GM12878 (cell line): ENCODE measurements at regions not wholly inside any gene's neighbourhood (a gene's known extent, or its start where the extent isn't known, plus 50 kb on each side); places are given as distances from the start of the nearest gene placed in this dataset.

Experiments
- ATAC-seq: fragments of 200-7000 bp; cut with Tn5 transposase; 3 replicates; pipeline ENCODE4 v1.9.1; 2020; ENCODE audit warnings: mild to moderate bottlenecking, moderate library complexity
- BruUV-seq: library from RNA; stranded (reverse); fragments of 400-500 nt; replicated peaks from 2 replicates; lab custom pipeline; 2021; lab: Mats Ljungman, UMichigan
- CTCF ChIA-PET: fragments of 300-600 bp; sonication (Branson Sonifier 250); formaldehyde crosslinking; extraction: SDS; loops from one replicate; lab custom pipeline; 2021; ENCODE audit warnings: inconsistent platforms; lab: Yijun Ruan, JAX
- POLR2A ChIA-PET: fragments of 350-600 bp; formaldehyde crosslinking; extraction: SDS; loops from one replicate; lab custom pipeline; 2021; ENCODE audit warnings: inconsistent platforms; lab: Charles Lee
- RAD21 ChIA-PET: fragments of 300-600 bp; sonication (Branson Sonifier 250); formaldehyde crosslinking; loops from one replicate; lab custom pipeline; 2023; ENCODE audit warnings: antibody characterized with exemption; ENCODE audit not compliant: unreplicated experiment; lab: Charles Lee
- SMC1A ChIA-PET: fragments of 300-600 bp; sonication (Branson Sonifier 250); formaldehyde crosslinking; loops from one replicate; lab custom pipeline; 2023; ENCODE audit not compliant: unreplicated experiment, uncharacterized antibody; lab: Charles Lee
- DNase-seq: peaks from one replicate; pipeline ENCODE4 v3.0.0-alpha.2; 2011; ENCODE audit warnings: low read depth, low spot score
- FAIRE-seq: peaks from 3 replicates; lab custom pipeline; 2011; peaks lifted over from hg19 to GRCh38; lab: Jason Lieb, UNC
- H2AFZ ChIP-seq: 2 replicates; pipeline ENCODE4 v1.6.0; 2011; ENCODE audit warnings: low read depth, low read length, control low read depth; ENCODE audit not compliant: control insufficient read depth
- H3K27ac ChIP-seq: 2 replicates; pipeline ENCODE4 v1.5.1; 2011; ENCODE audit warnings: control low read depth; ENCODE audit not compliant: control insufficient read depth, insufficient read depth
- H3K27me3 ChIP-seq, 2 experiments: replicated peaks in 1 of 2; 2 replicates each; pipeline versions ENCODE4 v1.6.0 to v1.6.1; 2011; ENCODE audit warnings: low read length in 1 of 2; ENCODE audit not compliant: control insufficient read depth in 2 of 2, insufficient read depth in 2 of 2
- H3K36me3 ChIP-seq, 2 experiments: 2 replicates each; pipeline ENCODE4 v1.5.1; 2011; ENCODE audit warnings: low read length in 1 of 2; ENCODE audit not compliant: control insufficient read depth in 2 of 2, insufficient read depth in 2 of 2
- H3K4me1 ChIP-seq: 2 replicates; pipeline ENCODE4 v1.6.1; 2011; ENCODE audit warnings: mild to moderate bottlenecking, low read length, moderate library complexity, mixed read lengths; ENCODE audit not compliant: control insufficient read depth, insufficient read depth
- H3K4me2 ChIP-seq: 2 replicates; pipeline ENCODE4 v1.6.0; 2011; ENCODE audit warnings: control low read depth; ENCODE audit not compliant: control insufficient read depth, insufficient read depth
- H3K4me3 ChIP-seq: fragments of 200-600 bp; sonication (generic); 2 replicates; pipeline ENCODE4 v1.5.1; 2016
- H3K79me2 ChIP-seq: 2 replicates; pipeline ENCODE4 v1.6.0; 2011; ENCODE audit warnings: low read length; ENCODE audit not compliant: control insufficient read depth, insufficient read depth
- H3K9ac ChIP-seq: 2 replicates; pipeline ENCODE4 v1.8.0; 2011; ENCODE audit warnings: low read length, control low read depth, mixed read lengths; ENCODE audit not compliant: control insufficient read depth, insufficient read depth
- H3K9me3 ChIP-seq: replicated peaks from 3 replicates; pipeline ENCODE4 v1.5.1; 2011; ENCODE audit warnings: mild to moderate bottlenecking, low read length; ENCODE audit not compliant: control insufficient read depth, insufficient read depth
- H4K20me1 ChIP-seq: 2 replicates; pipeline ENCODE4 v1.6.0; 2011; ENCODE audit not compliant: control insufficient read depth, insufficient read depth
- CUX1 ChIP-seq: IDR thresholded peaks from 2 replicates; pipeline ENCODE4 v1.6.1; 2012; ENCODE audit warnings: improper control_type of control experiment, low read depth, low read length; ENCODE audit not compliant: insufficient replicate concordance
- HDAC6 ChIP-seq: fragments of 200-600 bp; sonication (generic); IDR thresholded peaks from one replicate; pipeline ENCODE4 v1.8.0; 2017; ENCODE audit warnings: antibody characterized with exemption; ENCODE audit not compliant: unreplicated experiment
- KAT2A ChIP-seq: conservative IDR thresholded peaks from 2 replicates; pipeline ENCODE4 v1.6.1; 2011; ENCODE audit warnings: low read depth, low read length; ENCODE audit not compliant: control insufficient read depth
- MAX ChIP-seq: IDR thresholded peaks from 2 replicates; pipeline ENCODE4 v1.6.1; 2012; ENCODE audit warnings: low read depth, low read length, improper control_type of control experiment
- PAX5 ChIP-seq: IDR thresholded peaks from 2 replicates; pipeline ENCODE4 v1.6.1; 2011; ENCODE audit warnings: low read depth, low read length, borderline replicate concordance
- RB1 ChIP-seq: fragments of 450-650 bp; formaldehyde crosslinking; IDR thresholded peaks from 2 replicates; pipeline ENCODE4 v1.6.1; 2017; ENCODE audit warnings: mild to moderate bottlenecking, borderline replicate concordance
- SMARCA5 ChIP-seq: fragments of 450-650 bp; IDR thresholded peaks from 2 replicates; pipeline ENCODE4 v1.6.1; 2017; ENCODE audit warnings: mild to moderate bottlenecking
- SPI1 ChIP-seq: IDR thresholded peaks from 2 replicates; pipeline ENCODE4 v1.6.1; 2011; ENCODE audit warnings: low read depth, mild to moderate bottlenecking, low read length, moderate library complexity, borderline replicate concordance; ENCODE audit not compliant: insufficient read depth
- TCF3 ChIP-seq: IDR thresholded peaks from 2 replicates; pipeline ENCODE4 v1.6.1; 2012; ENCODE audit warnings: low read depth, mild to moderate bottlenecking, low read length, borderline replicate concordance; ENCODE audit not compliant: insufficient read depth
- ZNF274 ChIP-seq: IDR thresholded peaks from one replicate; pipeline ENCODE4 v1.8.0; 2011; ENCODE audit not compliant: insufficient read length, insufficient read depth
- ZNF622 ChIP-seq: fragments of 450-650 bp; IDR thresholded peaks from 2 replicates; pipeline ENCODE4 v1.6.1; 2017; ENCODE audit warnings: mild to moderate bottlenecking, inconsistent platforms
- WGBS: methylation state at CpG from one replicate; pipeline ENCODE4 v1.1.6; 2016; ENCODE audit warnings: low lambda C conversion rate; ENCODE audit not compliant: insufficient replicate concordance, insufficient coverage; ENCODE audit errors: missing lambda C conversion rate; 5-methylcytosine and 5-hydroxymethylcytosine counted together
- in situ Hi-C: fragments of 300-500 bp; cut with MboI; formaldehyde crosslinking; loops from 9 replicates; pipeline ENCODE4 v1.14.3; 2018; ENCODE audit warnings: mixed read lengths
- intact Hi-C: fragments of 100-400 bp; cut with micrococcal nuclease; formaldehyde crosslinking; loops from one replicate; pipeline ENCODE4 v1.14.2; 2022; ENCODE audit not compliant: unreplicated experiment
- TF ChIP-seq, protein P1 (sequence below): fragments of 450-650 bp; formaldehyde crosslinking; IDR thresholded peaks from 2 replicates; pipeline ENCODE4 v1.4.0; 2022; ENCODE audit warnings: mild to moderate bottlenecking, moderate library complexity
- TF ChIP-seq, protein P2 (sequence below): fragments of 450-650 bp; formaldehyde crosslinking; IDR thresholded peaks from 2 replicates; pipeline ENCODE4 v1.4.0; 2020; ENCODE audit warnings: mild to moderate bottlenecking, moderate library complexity

DNA sequence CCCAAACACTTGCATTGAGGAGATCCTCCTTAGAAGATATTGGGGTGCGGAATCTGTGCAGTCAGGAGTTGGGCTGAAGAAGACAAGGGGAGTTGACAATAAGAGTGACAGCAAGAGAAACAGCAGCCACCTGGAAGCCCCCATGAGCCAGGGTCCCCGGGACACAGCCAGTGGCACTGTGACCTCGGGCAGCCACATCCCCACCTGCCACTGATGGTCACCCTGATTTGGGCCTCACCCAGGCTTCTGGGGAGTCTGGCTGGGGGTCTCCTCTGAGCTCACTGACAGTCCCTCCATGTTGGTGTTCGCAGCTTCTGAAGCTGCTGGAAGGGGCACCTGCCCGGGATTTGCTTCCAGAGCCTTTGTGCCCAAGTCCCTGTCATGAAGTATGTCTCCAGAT, 123.5 kb downstream of the TTLL2 start:
- CTCF ChIA-PET, result no interaction called here
- in situ Hi-C loops, result no loop called here
- FAIRE-seq (no peak), ATAC-seq (no peak), DNase-seq (no peak)
- Histone ChIP-seq H3K27ac (no peak overlapping the region), H3K4me1 (no peaks in the 10 kb centered on the region), H3K79me2 (no peaks in the 10 kb centered on the region), H4K20me1 (no peaks in the 10 kb centered on the region), H3K4me3 (no peak overlapping the region), H3K36me3 (no peaks in the 10 kb centered on the region), H3K9ac (no peak overlapping the region), H2AFZ (no peak overlapping the region), H3K9me3 (no peaks in the 10 kb centered on the region), H3K27me3 (peaks cover 2 to 3% of the 10 kb centered on the region in 2 experiments; a peak in 2 of 4 replicates), H3K4me2 (no peak overlapping the region)
- no TSS peak for BruUV-seq
- WGBS, result 28% methylated on average over 5 of the region's 5 CpGs
- POLR2A ChIA-PET, result no interaction called here
- intact Hi-C loops, result no loop called here
- SMC1A ChIA-PET, result no interaction called here
- RAD21 ChIA-PET, result no interaction called here
- no peak for TF ChIP-seq TCF3
- TF ChIP-seq HDAC6, result no peak
- no peak for TF ChIP-seq CUX1
- no peak for TF ChIP-seq ZNF622
- no peak for TF ChIP-seq PAX5
- TF ChIP-seq, protein P1, sequence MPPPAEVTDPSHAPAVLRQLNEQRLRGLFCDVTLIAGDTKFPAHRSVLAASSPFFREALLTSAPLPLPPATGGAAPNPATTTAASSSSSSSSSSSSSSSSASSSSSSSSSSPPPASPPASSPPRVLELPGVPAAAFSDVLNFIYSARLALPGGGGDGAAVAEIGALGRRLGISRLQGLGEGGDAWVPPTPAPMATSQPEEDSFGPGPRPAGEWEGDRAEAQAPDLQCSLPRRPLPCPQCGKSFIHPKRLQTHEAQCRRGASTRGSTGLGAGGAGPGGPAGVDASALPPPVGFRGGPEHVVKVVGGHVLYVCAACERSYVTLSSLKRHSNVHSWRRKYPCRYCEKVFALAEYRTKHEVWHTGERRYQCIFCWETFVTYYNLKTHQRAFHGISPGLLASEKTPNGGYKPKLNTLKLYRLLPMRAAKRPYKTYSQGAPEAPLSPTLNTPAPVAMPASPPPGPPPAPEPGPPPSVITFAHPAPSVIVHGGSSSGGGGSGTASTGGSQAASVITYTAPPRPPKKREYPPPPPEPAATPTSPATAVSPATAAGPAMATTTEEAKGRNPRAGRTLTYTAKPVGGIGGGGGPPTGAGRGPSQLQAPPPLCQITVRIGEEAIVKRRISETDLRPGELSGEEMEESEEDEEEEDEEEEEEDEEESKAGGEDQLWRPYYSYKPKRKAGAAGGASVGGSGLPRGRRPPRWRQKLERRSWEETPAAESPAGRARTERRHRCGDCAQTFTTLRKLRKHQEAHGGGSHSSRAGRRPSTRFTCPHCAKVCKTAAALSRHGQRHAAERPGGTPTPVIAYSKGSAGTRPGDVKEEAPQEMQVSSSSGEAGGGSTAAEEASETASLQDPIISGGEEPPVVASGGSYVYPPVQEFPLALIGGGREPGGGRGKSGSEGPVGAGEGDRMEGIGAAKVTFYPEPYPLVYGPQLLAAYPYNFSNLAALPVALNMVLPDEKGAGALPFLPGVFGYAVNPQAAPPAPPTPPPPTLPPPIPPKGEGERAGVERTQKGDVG (CRISPR knock-in tag), result no peak
- no peak for TF ChIP-seq SPI1
- TF ChIP-seq, protein P2, sequence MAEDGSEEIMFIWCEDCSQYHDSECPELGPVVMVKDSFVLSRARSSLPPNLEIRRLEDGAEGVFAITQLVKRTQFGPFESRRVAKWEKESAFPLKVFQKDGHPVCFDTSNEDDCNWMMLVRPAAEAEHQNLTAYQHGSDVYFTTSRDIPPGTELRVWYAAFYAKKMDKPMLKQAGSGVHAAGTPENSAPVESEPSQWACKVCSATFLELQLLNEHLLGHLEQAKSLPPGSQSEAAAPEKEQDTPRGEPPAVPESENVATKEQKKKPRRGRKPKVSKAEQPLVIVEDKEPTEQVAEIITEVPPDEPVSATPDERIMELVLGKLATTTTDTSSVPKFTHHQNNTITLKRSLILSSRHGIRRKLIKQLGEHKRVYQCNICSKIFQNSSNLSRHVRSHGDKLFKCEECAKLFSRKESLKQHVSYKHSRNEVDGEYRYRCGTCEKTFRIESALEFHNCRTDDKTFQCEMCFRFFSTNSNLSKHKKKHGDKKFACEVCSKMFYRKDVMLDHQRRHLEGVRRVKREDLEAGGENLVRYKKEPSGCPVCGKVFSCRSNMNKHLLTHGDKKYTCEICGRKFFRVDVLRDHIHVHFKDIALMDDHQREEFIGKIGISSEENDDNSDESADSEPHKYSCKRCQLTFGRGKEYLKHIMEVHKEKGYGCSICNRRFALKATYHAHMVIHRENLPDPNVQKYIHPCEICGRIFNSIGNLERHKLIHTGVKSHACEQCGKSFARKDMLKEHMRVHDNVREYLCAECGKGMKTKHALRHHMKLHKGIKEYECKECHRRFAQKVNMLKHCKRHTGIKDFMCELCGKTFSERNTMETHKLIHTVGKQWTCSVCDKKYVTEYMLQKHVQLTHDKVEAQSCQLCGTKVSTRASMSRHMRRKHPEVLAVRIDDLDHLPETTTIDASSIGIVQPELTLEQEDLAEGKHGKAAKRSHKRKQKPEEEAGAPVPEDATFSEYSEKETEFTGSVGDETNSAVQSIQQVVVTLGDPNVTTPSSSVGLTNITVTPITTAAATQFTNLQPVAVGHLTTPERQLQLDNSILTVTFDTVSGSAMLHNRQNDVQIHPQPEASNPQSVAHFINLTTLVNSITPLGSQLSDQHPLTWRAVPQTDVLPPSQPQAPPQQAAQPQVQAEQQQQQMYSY (CRISPR knock-in tag), result no peak
- no peak for TF ChIP-seq KAT2A
- no peak for TF ChIP-seq MAX
- TF ChIP-seq SMARCA5, result no peak
- no peak for TF ChIP-seq RB1
- TF ChIP-seq ZNF274, result no peak
